Suprapubic skin (tissue), 4 donors: ENCODE measurements at regions not wholly inside any gene's neighbourhood (a gene's known extent, or its start where the extent isn't known, plus 50 kb on each side); places are given as distances from the start of the nearest gene placed in this dataset.

Experiments used
- DNase-seq, 2 donors: peaks; one replicate each; pipeline ENCODE4 v3.0.0-alpha.2; 2019; ENCODE audit warnings: low spot score in 2 of 2
- H3K27ac ChIP-seq: fragments of 200-600 bp; sonication (generic); one replicate; pipeline ENCODE4 v1.5.1; 2019
- H3K27me3 ChIP-seq: fragments of 200-600 bp; sonication (generic); one replicate; pipeline ENCODE4 v1.5.1; 2019
- H3K36me3 ChIP-seq: fragments of 200-600 bp; sonication (generic); one replicate; pipeline ENCODE4 v1.5.1; 2019
- H3K4me1 ChIP-seq: fragments of 200-600 bp; sonication (generic); one replicate; pipeline ENCODE4 v1.5.1; 2019
- H3K4me3 ChIP-seq: fragments of 200-600 bp; sonication (generic); one replicate; pipeline ENCODE4 v1.5.1; 2019; ENCODE audit warnings: mild to moderate bottlenecking
- H3K9me3 ChIP-seq: fragments of 200-600 bp; sonication (generic); one replicate; pipeline ENCODE4 v1.5.1; 2019
- CTCF ChIP-seq, 2 donors: fragments of 200-600 bp in 1 of 2; fragments of 450-650 bp in 1 of 2; sonication (generic) in 1 of 2; IDR thresholded peaks; one replicate each; pipeline ENCODE4 v1.5.1; 2016 to 2019; ENCODE audit warnings: antibody characterized with exemption in 2 of 2, mild to moderate bottlenecking in 1 of 2, moderate library complexity in 1 of 2
- EP300 ChIP-seq: sonication (generic); formaldehyde crosslinking; IDR thresholded peaks from one replicate; pipeline ENCODE4 v1.6.1; 2017; ENCODE audit warnings: antibody characterized with exemption
- POLR2A ChIP-seq, 2 donors: fragments of 450-650 bp; IDR thresholded peaks; one replicate each; pipeline ENCODE4 v1.6.1; 2017; ENCODE audit warnings: antibody characterized with exemption in 2 of 2, mild to moderate bottlenecking in 2 of 2, moderate library complexity in 2 of 2
- POLR2AphosphoS5 ChIP-seq, 3 donors: sonication (generic); formaldehyde crosslinking; IDR thresholded peaks; one replicate each; pipeline ENCODE4 v1.6.1; 2017; ENCODE audit warnings: antibody characterized with exemption in 3 of 3
- WGBS: methylation state at CpG from one replicate; pipeline ENCODE4 v1.1.5; 2018; 5-methylcytosine and 5-hydroxymethylcytosine counted together

GRCh38 chr11:69912161-69912910 is 93.1 kb upstream of the FGF3 start:
- peaks cover 20% of the 10 kb centered on the region for H3K4me1 ChIP-seq
- H3K36me3 ChIP-seq, result no peaks in the 10 kb centered on the region
- peaks cover 24% of the 10 kb centered on the region for H3K27me3 ChIP-seq
- no peak overlapping the region for H3K4me3 ChIP-seq
- H3K27ac ChIP-seq, result no peak overlapping the region
- no peak for TF ChIP-seq POLR2A (IDR thresholded peaks at IDR 0.05)
- TF ChIP-seq POLR2AphosphoS5 (IDR thresholded peaks at IDR 0.05), result no peak
- TF ChIP-seq CTCF (IDR thresholded peaks at IDR 0.05), result no peak
- no peak for TF ChIP-seq EP300
- 77% methylated on average over 12 of the region's 22 CpGs for WGBS
- H3K9me3 ChIP-seq, result no peaks in the 10 kb centered on the region
- peak; percentile 58 to 72 for DNase-seq

GRCh38 chr11:69912911-69913451 is 93.8 kb upstream of the FGF3 start:
- Histone ChIP-seq H3K36me3 (no peaks in the 10 kb centered on the region), H3K4me3 (no peak overlapping the region), H3K27ac (no peak overlapping the region), H3K27me3 (peaks cover 23% of the 10 kb centered on the region), H3K4me1 (peaks cover 20% of the 10 kb centered on the region), H3K9me3 (no peaks in the 10 kb centered on the region)
- 73% methylated on average over 3 of the region's 16 CpGs for WGBS
- TF ChIP-seq CTCF (IDR thresholded peaks at IDR 0.05) (peak in 1 of 2 donors; percentile 33), POLR2AphosphoS5 (IDR thresholded peaks at IDR 0.05) (no peak)
- peak; percentile 46 to 75 for DNase-seq

GRCh38 chr11:69913591-69914285 is 94.5 kb upstream of the FGF3 start:
- H3K27ac ChIP-seq, result no peak overlapping the region
- no peaks in the 10 kb centered on the region for H3K9me3 ChIP-seq
- H3K4me1 ChIP-seq, result peaks cover 25% of the 10 kb centered on the region
- TF ChIP-seq POLR2AphosphoS5 (IDR thresholded peaks at IDR 0.05) (no peak), POLR2A (IDR thresholded peaks at IDR 0.05) (no peak), EP300 (no peak), CTCF (IDR thresholded peaks at IDR 0.05) (no peak)
- WGBS, result 85% methylated on average over 6 of the region's 12 CpGs
- peaks cover 28% of the 10 kb centered on the region for H3K27me3 ChIP-seq
- H3K4me3 ChIP-seq, result no peak overlapping the region
- H3K36me3 ChIP-seq, result no peaks in the 10 kb centered on the region
- DNase-seq, result peak; percentile 50 to 61

- H3K4me1 ChIP-seq, result peaks cover 30% of the 10 kb centered on the region
- DNase-seq, result peak; percentile 56 to 72
- H3K27ac ChIP-seq, result no peak overlapping the region
- H3K4me3 ChIP-seq, result no peak overlapping the region
- no peaks in the 10 kb centered on the region for H3K36me3 ChIP-seq
- no peak for TF ChIP-seq POLR2AphosphoS5 (IDR thresholded peaks at IDR 0.05)
- no peak for TF ChIP-seq CTCF (IDR thresholded peaks at IDR 0.05)
- no peak for TF ChIP-seq POLR2A (IDR thresholded peaks at IDR 0.05)
- TF ChIP-seq EP300, result no peak
- no peaks in the 10 kb centered on the region for H3K9me3 ChIP-seq
- H3K27me3 ChIP-seq, result peaks cover 25% of the 10 kb centered on the region
- 60% methylated on average over 12 of the region's 18 CpGs for WGBS
These were observed 95.3 kb upstream of the FGF3 start for GRCh38 chr11:69914286-69915150.
